Endothelial cell of umbilical vein (primary cell): ENCODE measurements at regions not wholly inside any gene's neighbourhood (a gene's known extent, or its start where the extent isn't known, plus 50 kb on each side); places are given as distances from the start of the nearest gene placed in this dataset.

Experiments used
- BruUV-seq: library from RNA; stranded (reverse); fragments of 400-500 nt; replicated peaks from 2 replicates; lab custom pipeline; 2021; lab: Mats Ljungman, UMichigan
- CTCF ChIA-PET: fragments of 300-600, 350-600 bp; sonication (Branson Sonifier 250); formaldehyde crosslinking; loops from one replicate; lab custom pipeline; 2021; ENCODE audit warnings: antibody characterized with exemption, inconsistent platforms; lab: Charles Lee
- POLR2A ChIA-PET: fragments of 300-600, 350-600 bp; sonication (Branson Sonifier 250); formaldehyde crosslinking; loops from one replicate; lab custom pipeline; 2021; ENCODE audit warnings: antibody characterized with exemption, inconsistent platforms; lab: Charles Lee
- DNase-seq: peaks from one replicate; pipeline ENCODE4 v3.0.0-alpha.2; 2011; ENCODE audit warnings: low read depth, low spot score
- FAIRE-seq: peaks from 2 replicates; lab custom pipeline; 2011; peaks lifted over from hg19 to GRCh38; lab: Jason Lieb, UNC
- H2AFZ ChIP-seq: 2 replicates; pipeline ENCODE4 v1.6.0; 2012; ENCODE audit warnings: low read depth, low read length, control low read depth, inconsistent platforms
- H3K27ac ChIP-seq: 2 replicates; pipeline ENCODE4 v1.5.1; 2011; ENCODE audit warnings: low read depth, mild to moderate bottlenecking, control low read depth, low read length, moderate library complexity; ENCODE audit not compliant: insufficient read depth
- H3K27me3 ChIP-seq, 2 experiments: 2 replicates each; pipeline versions ENCODE4 v1.6.0 to v1.6.1; 2011; ENCODE audit warnings: low read length in 2 of 2, mixed read lengths in 1 of 2; ENCODE audit not compliant: control insufficient read depth in 2 of 2, insufficient read depth in 2 of 2
- H3K36me3 ChIP-seq, 2 experiments: 2 replicates in 1 of 2; 3 replicates in 1 of 2; pipeline ENCODE4 v1.5.1; 2011; ENCODE audit warnings: low read length in 2 of 2, mild to moderate bottlenecking in 1 of 2, moderate library complexity in 1 of 2; ENCODE audit not compliant: control insufficient read depth in 2 of 2, insufficient read depth in 2 of 2; ENCODE audit errors: extremely low read depth in 1 of 2
- H3K4me1 ChIP-seq: 3 replicates; pipeline ENCODE4 v1.5.1; 2011; ENCODE audit warnings: mild to moderate bottlenecking, low read length; ENCODE audit not compliant: control insufficient read depth, insufficient read depth; ENCODE audit errors: extremely low read depth
- H3K4me2 ChIP-seq: 2 replicates; pipeline ENCODE4 v1.6.1; 2011; ENCODE audit warnings: low read length, control low read depth, mixed read lengths; ENCODE audit not compliant: insufficient read depth
- H3K4me3 ChIP-seq, 3 experiments: fragments of 200-600 bp in 1 of 3; sonication (generic), shearing (Covaris generic) in 1 of 3; replicated peaks in 1 of 3; 2 replicates each; pipeline ENCODE4 v1.5.1; 2011 to 2016; ENCODE audit warnings: control low read depth in 3 of 3, low read length in 3 of 3, mild to moderate bottlenecking in 2 of 3, inconsistent platforms in 1 of 3, low read depth in 1 of 3, moderate library complexity in 1 of 3; ENCODE audit not compliant: insufficient read depth in 1 of 3
- H3K79me2 ChIP-seq: 2 replicates; pipeline ENCODE4 v1.6.0; 2012; ENCODE audit warnings: low read length, inconsistent platforms; ENCODE audit not compliant: control insufficient read depth, insufficient read depth
- H3K9ac ChIP-seq: replicated peaks from 2 replicates; pipeline ENCODE3; 2011; ENCODE audit warnings: low read length, control low read depth; ENCODE audit not compliant: insufficient read depth; ENCODE audit errors: extremely low read depth
- H3K9me1 ChIP-seq: replicated peaks from 3 replicates; pipeline ENCODE4 v1.6.0; 2011; ENCODE audit warnings: mild to moderate bottlenecking, low read length; ENCODE audit not compliant: control insufficient read depth, insufficient read depth; ENCODE audit errors: extremely low read depth
- H3K9me3 ChIP-seq: replicated peaks from 2 replicates; pipeline ENCODE4 v1.5.1; 2012; ENCODE audit warnings: low read length, inconsistent platforms; ENCODE audit not compliant: control insufficient read depth, insufficient read depth
- H4K20me1 ChIP-seq: replicated peaks from 2 replicates; pipeline ENCODE3; 2011; ENCODE audit warnings: mild to moderate bottlenecking, low read length; ENCODE audit not compliant: control insufficient read depth, insufficient read depth; ENCODE audit errors: extremely low read depth
- EZH2 ChIP-seq: IDR thresholded peaks from 2 replicates; pipeline ENCODE4 v1.6.1; 2012; ENCODE audit warnings: borderline replicate concordance, low read depth, mild to moderate bottlenecking, moderate library complexity, low read length, inconsistent platforms; ENCODE audit not compliant: severe bottlenecking
- FOS ChIP-seq: IDR thresholded peaks from 2 replicates; pipeline ENCODE4 v1.6.1; 2011; ENCODE audit warnings: mild to moderate bottlenecking, low read length, moderate library complexity, borderline replicate concordance; ENCODE audit not compliant: insufficient read depth
- GATA2 ChIP-seq: IDR thresholded peaks from 2 replicates; pipeline ENCODE4 v1.7.0; 2011; ENCODE audit warnings: low read depth, mild to moderate bottlenecking, moderate library complexity, mixed read lengths, low read length; ENCODE audit not compliant: insufficient read length, insufficient read depth
- JUN ChIP-seq: IDR thresholded peaks from 2 replicates; pipeline ENCODE4 v1.6.1; 2011; ENCODE audit warnings: borderline replicate concordance, low read depth; ENCODE audit not compliant: insufficient read length, insufficient read depth
- MYC ChIP-seq: IDR thresholded peaks from one replicate; pipeline ENCODE4 v1.6.1; 2011; ENCODE audit warnings: mild to moderate bottlenecking, low read depth, low read length
- POLR2A ChIP-seq: IDR thresholded peaks from 2 replicates; pipeline ENCODE4 v1.6.1; 2012; ENCODE audit warnings: low read depth, mild to moderate bottlenecking, control low read depth, low read length
- POLR2AphosphoS5 ChIP-seq: IDR thresholded peaks from 2 replicates; pipeline ENCODE4 v1.6.1; 2012; ENCODE audit warnings: low read depth, mild to moderate bottlenecking, control low read depth, low read length, moderate library complexity; ENCODE audit not compliant: insufficient read depth
- dilution Hi-C: fragments of 300-500 bp; cut with MboI; formaldehyde crosslinking; loops from one replicate; pipeline ENCODE4 v1.15.0; 2019; ENCODE audit warnings: low sequenced_read_pairs; ENCODE audit not compliant: extremely low pct_ligation_motif_present
- intact Hi-C: fragments of 100-400 bp; cut with micrococcal nuclease; formaldehyde crosslinking; loops from one replicate; pipeline ENCODE4 v1.10.0; 2022
- TF ChIP-seq, protein P1 (sequence below): IDR thresholded peaks from 2 replicates; pipeline ENCODE4 v1.6.1; 2011; ENCODE audit not compliant: insufficient read depth, insufficient read length
- TF ChIP-seq, protein P2 (sequence below), 2 donors: IDR thresholded peaks; 1 replicate in 1 of 2; 2 replicates in 1 of 2; pipeline ENCODE4 v1.5.1; 2011; ENCODE audit warnings: low read length in 2 of 2, mild to moderate bottlenecking in 2 of 2, moderate library complexity in 2 of 2, control low read depth in 1 of 2, inconsistent platforms in 1 of 2, low read depth in 1 of 2; ENCODE audit not compliant: insufficient read depth in 1 of 2; ENCODE audit errors: extremely low read depth in 1 of 2

DNA sequence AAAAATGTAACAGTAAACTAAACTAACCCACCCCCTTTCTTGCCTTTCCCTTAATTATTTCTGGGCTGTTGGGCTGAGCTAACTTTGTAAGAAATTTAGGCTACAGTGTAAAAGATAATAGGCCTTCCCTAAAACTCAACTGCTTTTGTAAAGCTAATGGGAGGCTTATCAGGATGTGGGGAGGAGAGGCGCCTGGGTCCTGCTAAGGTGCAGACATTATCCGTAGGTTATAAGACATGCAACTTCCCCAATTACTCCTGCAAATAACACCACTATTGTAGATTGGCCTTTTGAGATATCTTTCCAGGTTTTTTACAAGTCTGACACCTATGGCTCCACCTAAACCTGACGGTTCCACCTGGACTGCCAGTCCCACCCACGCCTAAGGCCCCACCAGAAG lies 88.3 kb downstream of the NPAP1 start:
- no peak overlapping the region for H3K4me2 ChIP-seq
- no peak overlapping the region for H3K27ac ChIP-seq
- H3K9me1 ChIP-seq: no peaks in the 10 kb centered on the region
- dilution Hi-C loops: no loop called here
- CTCF ChIA-PET: no interaction called here
- POLR2A ChIA-PET: no interaction called here
- H3K4me1 ChIP-seq: no peaks in the 10 kb centered on the region
- H3K9ac ChIP-seq: no peak overlapping the region
- BruUV-seq: no TSS peak
- intact Hi-C loops: no loop called here
- DNase-seq: no peak
- H3K9me3 ChIP-seq: no peaks in the 10 kb centered on the region
- no peak overlapping the region for H3K4me3 ChIP-seq
- H4K20me1 ChIP-seq: no peaks in the 10 kb centered on the region
- H3K79me2 ChIP-seq: no peaks in the 10 kb centered on the region
- no peak overlapping the region for H2AFZ ChIP-seq
- H3K36me3 ChIP-seq: no peaks in the 10 kb centered on the region
- FAIRE-seq: no peak
- no peaks in the 10 kb centered on the region for H3K27me3 ChIP-seq
- TF ChIP-seq MYC (no peak), POLR2A (no peak), POLR2AphosphoS5 (no peak), EZH2 (no peak), JUN (no peak), FOS (no peak), GATA2 (no peak)
- TF ChIP-seq, protein P1, sequence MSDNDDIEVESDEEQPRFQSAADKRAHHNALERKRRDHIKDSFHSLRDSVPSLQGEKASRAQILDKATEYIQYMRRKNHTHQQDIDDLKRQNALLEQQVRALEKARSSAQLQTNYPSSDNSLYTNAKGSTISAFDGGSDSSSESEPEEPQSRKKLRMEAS: no peak
- TF ChIP-seq, protein P2, sequence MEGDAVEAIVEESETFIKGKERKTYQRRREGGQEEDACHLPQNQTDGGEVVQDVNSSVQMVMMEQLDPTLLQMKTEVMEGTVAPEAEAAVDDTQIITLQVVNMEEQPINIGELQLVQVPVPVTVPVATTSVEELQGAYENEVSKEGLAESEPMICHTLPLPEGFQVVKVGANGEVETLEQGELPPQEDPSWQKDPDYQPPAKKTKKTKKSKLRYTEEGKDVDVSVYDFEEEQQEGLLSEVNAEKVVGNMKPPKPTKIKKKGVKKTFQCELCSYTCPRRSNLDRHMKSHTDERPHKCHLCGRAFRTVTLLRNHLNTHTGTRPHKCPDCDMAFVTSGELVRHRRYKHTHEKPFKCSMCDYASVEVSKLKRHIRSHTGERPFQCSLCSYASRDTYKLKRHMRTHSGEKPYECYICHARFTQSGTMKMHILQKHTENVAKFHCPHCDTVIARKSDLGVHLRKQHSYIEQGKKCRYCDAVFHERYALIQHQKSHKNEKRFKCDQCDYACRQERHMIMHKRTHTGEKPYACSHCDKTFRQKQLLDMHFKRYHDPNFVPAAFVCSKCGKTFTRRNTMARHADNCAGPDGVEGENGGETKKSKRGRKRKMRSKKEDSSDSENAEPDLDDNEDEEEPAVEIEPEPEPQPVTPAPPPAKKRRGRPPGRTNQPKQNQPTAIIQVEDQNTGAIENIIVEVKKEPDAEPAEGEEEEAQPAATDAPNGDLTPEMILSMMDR (IDR thresholded peaks at IDR 0.05; ENCODE audit: extremely low read depth in 1 of 2, insufficient read depth in 1 of 2, low read depth in 1 of 2, low read length in 2 of 2): no peak
